ENCODE measurements at regions not wholly inside any gene's neighbourhood (a gene's known extent, or its start where the extent isn't known, plus 50 kb on each side); places are given as distances from the start of the nearest gene placed in this dataset.
A peak's percentile ranks its signal among the peaks of the same experiment; 100 is the strongest.

- DNase-seq = no peak
These were observed 321.8 kb upstream of the NFE2L3 start for GRCh38 chr7:25830215-25830614.

DNA sequence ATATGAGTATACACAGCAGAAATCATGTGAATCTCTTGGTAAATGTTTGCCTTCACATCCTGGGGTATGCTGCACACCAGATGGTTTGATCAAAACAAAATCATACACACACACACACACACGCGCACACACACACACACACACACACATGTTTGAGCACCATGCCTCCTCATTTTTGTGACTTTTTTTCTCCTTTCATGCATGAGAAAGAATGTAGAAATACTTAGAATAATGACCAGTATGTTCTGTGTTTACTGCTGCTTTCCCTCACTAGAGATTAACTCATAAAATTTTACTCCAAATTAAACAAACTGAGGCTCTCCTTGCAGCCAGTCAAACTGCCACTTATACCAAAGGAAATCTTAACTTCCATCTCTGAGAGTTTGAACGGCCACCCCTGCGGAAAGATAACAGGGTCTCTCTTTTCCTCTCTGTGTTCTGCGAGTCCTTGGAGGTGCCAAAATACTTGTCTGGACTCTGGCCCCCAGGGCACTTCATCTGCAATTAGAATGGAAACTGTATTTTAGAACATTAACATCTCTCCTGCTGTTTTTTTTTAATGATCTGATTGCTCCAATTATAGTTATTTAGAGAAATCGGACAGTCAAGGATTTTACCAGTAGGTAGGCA lies 320.8 kb upstream of the NFE2L3 start:
- DNase-seq = no peak

GRCh38 chr7:25831831-25832411 lies 320.1 kb upstream of the NFE2L3 start:
- DNase-seq = no peak

GRCh38 chr7:25832456-25832855 lies 319.5 kb upstream of the NFE2L3 start:
- no peak for DNase-seq

DNA sequence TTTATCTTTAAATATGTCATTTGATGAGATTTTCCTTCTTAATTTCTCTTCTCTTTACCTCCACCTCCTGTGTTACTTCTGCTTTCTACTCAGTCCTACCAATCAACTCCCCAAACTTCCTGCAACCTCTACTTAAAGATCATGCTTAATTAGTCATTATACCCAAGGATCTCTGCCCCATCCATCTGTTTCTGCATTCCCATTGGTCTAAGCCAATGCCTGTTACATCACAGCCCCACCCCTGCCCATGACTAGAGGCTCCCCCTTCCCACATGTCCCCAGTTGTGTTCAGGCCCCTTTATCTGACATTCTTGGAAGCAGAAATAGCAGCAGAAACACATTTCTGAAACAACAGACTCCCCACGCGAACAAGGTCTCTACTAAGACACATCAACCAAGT lies 319.1 kb upstream of the NFE2L3 start:
- no peak for DNase-seq

GRCh38 chr7:25834050-25834449 lies 317.9 kb upstream of the NFE2L3 start:
- no peak for DNase-seq

GRCh38 chr7:25835197-25835596 lies 316.8 kb upstream of the NFE2L3 start:
- DNase-seq = no peak

GRCh38 chr7:25839084-25839769 lies 312.8 kb upstream of the NFE2L3 start:
- no peak for DNase-seq

DNA sequence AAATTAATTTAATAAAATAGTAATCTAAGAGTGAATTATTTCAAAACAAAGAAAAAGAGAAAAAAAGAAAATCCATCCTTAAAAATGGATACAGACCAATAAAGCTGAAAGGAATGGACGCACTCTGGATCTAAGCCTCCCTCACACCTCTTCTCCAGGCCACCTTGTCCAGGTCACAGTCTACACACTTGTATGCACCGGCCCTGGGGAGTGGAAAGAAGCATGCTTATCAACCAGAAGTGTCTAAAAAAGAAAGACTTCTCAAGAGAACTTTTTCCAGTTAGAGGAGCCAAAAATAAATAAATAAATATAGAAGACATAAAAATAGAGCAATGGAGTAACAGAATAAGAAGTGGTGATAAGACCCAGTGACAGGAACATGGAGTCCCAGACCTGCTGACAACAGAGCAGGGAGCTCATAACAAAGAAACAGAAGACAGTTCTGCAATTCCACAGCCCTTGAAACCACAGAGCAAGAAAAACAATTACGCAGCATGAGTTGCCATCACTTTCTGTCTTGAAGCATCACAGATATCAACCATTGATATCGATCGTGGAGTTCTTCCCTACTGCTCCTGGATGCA lies 311.7 kb upstream of the NFE2L3 start:
- no peak for DNase-seq

DNA sequence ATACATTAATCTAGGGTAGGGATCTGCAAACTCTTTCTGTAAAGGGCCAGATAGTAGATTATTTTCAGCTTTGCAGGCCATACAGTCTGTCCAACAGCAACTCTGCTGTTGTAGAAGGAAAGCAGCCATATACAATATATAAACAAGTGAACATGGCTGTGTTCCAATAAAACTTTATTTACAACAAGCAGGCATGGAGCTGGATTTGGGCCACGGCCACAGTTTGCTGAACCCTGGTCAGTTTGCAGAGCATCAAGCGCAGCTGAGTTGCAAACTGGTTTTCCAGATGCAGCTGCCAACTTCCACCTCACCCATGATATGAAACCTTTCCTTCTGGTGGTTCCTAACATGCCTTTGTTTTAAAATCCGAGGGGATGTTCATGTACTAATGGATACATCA lies 310.4 kb upstream of the NFE2L3 start:
- no peak for DNase-seq

- no peak for DNase-seq
These were observed 309.7 kb upstream of the NFE2L3 start for GRCh38 chr7:25842201-25842733.

- no peak for DNase-seq
These were observed 308.5 kb upstream of the NFE2L3 start for GRCh38 chr7:25843467-25843866.

GRCh38 chr7:25844102-25844870 lies 307.7 kb upstream of the NFE2L3 start:
- DNase-seq = no peak

DNA sequence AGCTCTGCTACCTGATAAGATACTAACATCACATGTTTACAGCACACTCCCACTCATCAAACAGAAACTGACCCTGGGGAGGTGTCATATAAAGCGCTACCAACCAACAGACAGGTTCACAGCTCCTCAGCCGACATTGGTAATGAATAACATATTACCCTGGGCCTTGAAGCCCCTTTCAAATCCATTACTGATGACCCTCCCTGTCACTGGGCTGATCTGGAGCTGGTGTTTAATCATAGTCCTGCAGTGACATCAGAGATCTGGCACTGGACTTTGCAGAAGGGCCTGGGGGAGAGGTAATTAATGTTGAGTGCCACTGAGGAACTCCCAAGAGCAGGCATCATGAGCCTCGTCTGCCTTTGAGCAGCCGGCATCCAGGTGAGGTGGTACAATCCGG lies 306.5 kb upstream of the NFE2L3 start:
- DNase-seq = no peak

GRCh38 chr7:25846722-25847121 lies 305.3 kb upstream of the NFE2L3 start:
- DNase-seq = peak; percentile 78

DNA sequence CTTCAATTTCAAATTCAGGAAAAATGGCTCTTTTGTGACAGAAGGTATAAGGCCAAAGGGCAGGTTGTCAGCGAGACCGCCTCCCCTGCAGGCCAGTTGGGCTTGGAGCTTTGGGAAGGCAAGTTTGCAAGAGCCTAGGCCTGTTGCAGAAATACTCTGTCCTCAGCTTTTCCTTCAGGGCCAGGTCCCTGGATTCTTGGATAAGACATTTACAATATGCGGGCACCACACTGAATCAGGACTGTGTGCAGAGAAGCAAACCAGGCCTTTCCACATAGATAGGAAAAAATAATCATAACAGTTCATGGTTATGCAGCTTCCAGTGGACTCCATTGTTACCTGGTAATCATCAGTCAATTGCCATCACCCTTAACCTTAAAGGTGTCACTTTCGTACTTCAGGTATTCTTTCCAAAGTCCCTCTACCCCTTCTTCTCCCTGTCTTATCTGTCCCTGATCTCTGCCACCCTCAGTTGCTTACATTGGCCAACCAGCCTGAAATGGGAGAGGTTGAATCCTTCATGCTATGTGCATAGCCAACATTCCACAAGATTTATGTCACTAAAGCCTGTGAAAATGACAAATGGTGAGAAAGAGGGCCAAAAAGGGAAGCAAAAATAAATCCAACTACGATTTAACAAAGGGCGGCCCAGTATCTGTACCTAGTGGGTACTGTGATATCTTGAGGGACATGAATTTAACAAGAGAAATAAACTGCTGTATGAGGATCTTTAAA lies 304.5 kb upstream of the NFE2L3 start:
- no peak for DNase-seq

GRCh38 chr7:25849500-25850184 lies 302.4 kb upstream of the NFE2L3 start:
- DNase-seq = no peak

DNA sequence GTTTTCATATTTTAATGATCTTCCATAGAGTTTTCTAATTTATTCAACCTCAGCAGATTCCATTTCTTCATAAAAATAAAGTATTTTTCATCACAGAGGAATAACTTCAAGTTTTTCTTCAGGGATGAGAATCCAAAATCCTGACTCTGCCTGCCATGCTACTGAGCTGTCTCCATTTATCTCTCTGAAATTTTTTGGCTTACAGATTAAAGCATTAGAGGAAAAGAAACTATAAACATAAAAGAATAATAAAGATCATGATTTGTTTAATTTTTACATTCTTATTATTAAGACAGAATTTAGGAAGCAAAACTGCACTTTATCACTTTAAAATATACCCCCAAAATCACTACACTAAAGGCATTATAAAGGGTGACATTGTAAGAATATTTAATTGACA lies 301.8 kb upstream of the NFE2L3 start:
- no peak for DNase-seq

GRCh38 chr7:25850735-25851134 lies 301.3 kb upstream of the NFE2L3 start:
- no peak for DNase-seq

- peak; percentile 93 for DNase-seq
These were observed 300.4 kb upstream of the NFE2L3 start for GRCh38 chr7:25851332-25852210.
